Colonic mucosa (tissue), 4 donors: ENCODE measurements at regions not wholly inside any gene's neighbourhood (a gene's known extent, or its start where the extent isn't known, plus 50 kb on each side); places are given as distances from the start of the nearest gene placed in this dataset.

Experiments
- DNase-seq: peaks from one replicate; pipeline ENCODE4 v3.0.0-alpha.2; 2020
- H3K27ac ChIP-seq: fragments of 200-600 bp; one replicate; pipeline ENCODE4 v1.8.0; 2021
- H3K27me3 ChIP-seq: fragments of 200-600 bp; one replicate; pipeline ENCODE4 v1.8.0; 2021
- H3K36me3 ChIP-seq: fragments of 200-600 bp; one replicate; pipeline ENCODE4 v1.8.0; 2021
- H3K4me1 ChIP-seq: fragments of 200-600 bp; one replicate; pipeline ENCODE4 v1.8.0; 2021; ENCODE audit warnings: mild to moderate bottlenecking
- H3K4me3 ChIP-seq: fragments of 200-600 bp; one replicate; pipeline ENCODE4 v1.8.0; 2021
- H3K9ac ChIP-seq, 2 donors: one replicate each; pipeline ENCODE4 v1.7.0; 2013; ENCODE audit warnings: control low read depth in 2 of 2, low read depth in 2 of 2, low read length in 2 of 2
- H3K9me3 ChIP-seq: fragments of 200-600 bp; one replicate; pipeline ENCODE4 v1.8.0; 2021
- intact Hi-C: fragments of 100-400 bp; cut with DNase I; formaldehyde crosslinking; loops from one replicate; pipeline ENCODE4 v1.14.1; 2022
- TF ChIP-seq, protein P1 (sequence below): fragments of 200-600 bp; IDR thresholded peaks from one replicate; pipeline ENCODE4 v1.8.0; 2022; ENCODE audit warnings: antibody characterized with exemption, mild to moderate bottlenecking
- donor health status: healthy.
- donor health status: DM: no; HTN: no; CAD: no.
- donor health status: DM: no; HTN: no; CAD: no.

GRCh38 chrX:113906168-113906567 lies 677.7 kb upstream of the HTR2C start:
- TF ChIP-seq, protein P1, sequence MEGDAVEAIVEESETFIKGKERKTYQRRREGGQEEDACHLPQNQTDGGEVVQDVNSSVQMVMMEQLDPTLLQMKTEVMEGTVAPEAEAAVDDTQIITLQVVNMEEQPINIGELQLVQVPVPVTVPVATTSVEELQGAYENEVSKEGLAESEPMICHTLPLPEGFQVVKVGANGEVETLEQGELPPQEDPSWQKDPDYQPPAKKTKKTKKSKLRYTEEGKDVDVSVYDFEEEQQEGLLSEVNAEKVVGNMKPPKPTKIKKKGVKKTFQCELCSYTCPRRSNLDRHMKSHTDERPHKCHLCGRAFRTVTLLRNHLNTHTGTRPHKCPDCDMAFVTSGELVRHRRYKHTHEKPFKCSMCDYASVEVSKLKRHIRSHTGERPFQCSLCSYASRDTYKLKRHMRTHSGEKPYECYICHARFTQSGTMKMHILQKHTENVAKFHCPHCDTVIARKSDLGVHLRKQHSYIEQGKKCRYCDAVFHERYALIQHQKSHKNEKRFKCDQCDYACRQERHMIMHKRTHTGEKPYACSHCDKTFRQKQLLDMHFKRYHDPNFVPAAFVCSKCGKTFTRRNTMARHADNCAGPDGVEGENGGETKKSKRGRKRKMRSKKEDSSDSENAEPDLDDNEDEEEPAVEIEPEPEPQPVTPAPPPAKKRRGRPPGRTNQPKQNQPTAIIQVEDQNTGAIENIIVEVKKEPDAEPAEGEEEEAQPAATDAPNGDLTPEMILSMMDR, result no peak
- H3K9me3 ChIP-seq, result no peaks in the 10 kb centered on the region
- intact Hi-C loops, result no loop called here
- no peaks in the 10 kb centered on the region for H3K4me1 ChIP-seq
- H3K27ac ChIP-seq, result no peak overlapping the region
- no peaks in the 10 kb centered on the region for H3K27me3 ChIP-seq
- H3K36me3 ChIP-seq, result no peaks in the 10 kb centered on the region
- no peak for DNase-seq
- no peak overlapping the region for H3K9ac ChIP-seq
- no peak overlapping the region for H3K4me3 ChIP-seq

DNA sequence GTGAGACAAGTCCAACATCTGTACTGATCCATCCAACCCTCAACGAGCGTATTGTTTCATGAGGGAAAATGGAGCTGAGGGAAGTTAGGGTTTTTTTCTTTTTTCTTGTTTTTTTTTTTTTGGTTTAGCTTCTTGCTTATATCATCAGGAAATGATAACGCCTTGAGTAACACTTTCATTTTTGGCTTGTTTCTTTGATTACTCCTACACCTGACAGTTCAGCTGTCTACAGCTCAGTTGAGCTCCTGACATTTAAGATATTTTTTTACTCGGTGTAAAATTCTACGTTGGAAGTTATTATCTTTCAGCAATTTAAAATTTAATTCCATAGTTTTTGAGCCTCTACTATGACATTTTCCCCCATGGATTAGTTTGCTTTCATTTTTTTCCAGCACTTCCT lies 691.0 kb upstream of the HTR2C start:
- Histone ChIP-seq H3K27me3 (no peaks in the 10 kb centered on the region), H3K4me3 (no peak overlapping the region), H3K4me1 (no peaks in the 10 kb centered on the region), H3K9me3 (no peaks in the 10 kb centered on the region), H3K9ac (no peak overlapping the region), H3K27ac (no peak overlapping the region), H3K36me3 (no peaks in the 10 kb centered on the region)
- intact Hi-C loops, result no loop called here
- TF ChIP-seq, protein P1, result no peak
- DNase-seq, result no peak

GRCh38 chrX:113892401-113892800 lies 691.5 kb upstream of the HTR2C start:
- H3K27ac ChIP-seq, result no peak overlapping the region
- H3K27me3 ChIP-seq, result no peaks in the 10 kb centered on the region
- H3K9me3 ChIP-seq, result no peaks in the 10 kb centered on the region
- no peak for DNase-seq
- H3K4me1 ChIP-seq, result no peaks in the 10 kb centered on the region
- intact Hi-C loops, result no loop called here
- H3K36me3 ChIP-seq, result no peaks in the 10 kb centered on the region
- no peak overlapping the region for H3K9ac ChIP-seq
- TF ChIP-seq, protein P1, result no peak
- H3K4me3 ChIP-seq, result no peak overlapping the region

DNA sequence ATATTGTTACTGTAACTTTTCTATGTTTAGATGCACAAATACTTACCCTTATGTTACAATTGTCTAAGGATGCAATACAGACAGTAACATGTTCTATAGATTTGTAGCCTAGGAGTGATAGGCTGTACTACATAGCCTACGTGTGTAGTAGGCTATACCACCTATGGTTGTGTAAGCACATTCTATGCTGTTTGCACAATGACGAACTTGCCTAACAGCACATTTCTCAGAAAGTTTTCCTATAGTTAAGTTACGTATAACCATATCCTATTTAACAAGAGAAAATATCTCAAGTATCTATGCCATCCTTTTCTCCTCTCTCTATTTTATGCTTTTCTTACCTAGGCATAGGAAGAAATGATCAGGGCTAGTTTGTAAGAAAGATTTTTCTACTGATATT lies 710.8 kb upstream of the HTR2C start:
- DNase-seq, result no peak
- H3K27ac ChIP-seq, result no peak overlapping the region
- H3K4me3 ChIP-seq, result no peak overlapping the region
- H3K4me1 ChIP-seq, result no peaks in the 10 kb centered on the region
- H3K27me3 ChIP-seq, result no peaks in the 10 kb centered on the region
- intact Hi-C loops, result no loop called here
- no peaks in the 10 kb centered on the region for H3K9me3 ChIP-seq
- TF ChIP-seq, protein P1, result no peak
- no peaks in the 10 kb centered on the region for H3K36me3 ChIP-seq
- no peak overlapping the region for H3K9ac ChIP-seq

DNA sequence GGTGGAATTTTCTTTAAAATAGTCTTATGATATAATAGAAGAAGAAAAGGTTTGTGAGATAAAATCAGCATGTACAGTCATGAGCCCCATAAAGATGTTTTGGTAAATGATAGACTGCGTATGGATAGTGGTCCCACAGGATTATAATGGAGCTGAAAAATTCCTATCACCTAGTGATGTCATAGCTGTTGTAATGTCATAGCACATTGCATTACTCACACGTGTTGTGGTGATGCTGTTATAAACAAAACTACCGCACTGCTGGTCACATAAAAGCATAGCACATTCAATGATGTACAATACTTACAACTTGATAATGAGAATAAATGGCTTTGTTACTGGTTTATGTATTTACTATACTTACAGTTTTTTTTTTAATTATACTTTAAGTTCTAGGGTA lies 715.2 kb upstream of the HTR2C start:
- intact Hi-C loops, result no loop called here
- no peaks in the 10 kb centered on the region for H3K4me1 ChIP-seq
- TF ChIP-seq, protein P1, result no peak
- H3K4me3 ChIP-seq, result no peak overlapping the region
- DNase-seq, result no peak
- no peaks in the 10 kb centered on the region for H3K27me3 ChIP-seq
- no peak overlapping the region for H3K9ac ChIP-seq
- no peaks in the 10 kb centered on the region for H3K36me3 ChIP-seq
- no peak overlapping the region for H3K27ac ChIP-seq
- no peaks in the 10 kb centered on the region for H3K9me3 ChIP-seq

GRCh38 chrX:113868177-113868576 lies 715.7 kb upstream of the HTR2C start:
- Histone ChIP-seq H3K27ac (no peak overlapping the region), H3K9me3 (no peaks in the 10 kb centered on the region), H3K36me3 (no peaks in the 10 kb centered on the region), H3K4me3 (no peak overlapping the region), H3K9ac (no peak overlapping the region), H3K4me1 (no peaks in the 10 kb centered on the region), H3K27me3 (no peaks in the 10 kb centered on the region)
- intact Hi-C loops, result no loop called here
- TF ChIP-seq, protein P1, result no peak
- DNase-seq, result no peak
